HG03457 (cell line): ENCODE measurements at regions not wholly inside any gene's neighbourhood (a gene's known extent, or its start where the extent isn't known, plus 50 kb on each side); places are given as distances from the start of the nearest gene placed in this dataset.

ENCODE experiments used
- ATAC-seq: cut with Tn5 transposase; IDR thresholded peaks from one replicate; pipeline ENCODE4 v1.9.1; 2021; ENCODE audit warnings: moderate number of reproducible peaks; ENCODE audit not compliant: unreplicated experiment

DNA sequence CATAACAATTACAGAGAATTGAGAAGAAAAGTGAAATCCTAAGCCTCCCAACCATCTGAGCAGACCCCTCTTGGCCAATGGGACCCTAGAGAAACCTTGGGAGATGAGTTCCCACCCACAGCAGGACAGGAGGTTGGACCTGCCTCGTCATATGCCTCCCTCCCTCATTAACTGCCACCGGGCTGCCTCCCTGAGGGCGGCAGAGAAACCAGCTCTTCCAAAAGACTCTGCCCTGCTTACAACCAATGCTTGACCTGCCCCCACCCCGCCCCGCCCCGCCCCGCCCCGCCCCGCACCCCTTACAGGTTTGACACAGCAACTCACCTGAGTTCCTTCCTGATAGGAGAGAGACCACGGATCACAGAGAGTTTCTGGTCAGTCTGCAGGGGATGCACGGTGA lies 86.1 kb downstream of the ADRA2C start:
- no peak for ATAC-seq

- ATAC-seq = no peak
Measured at GRCh38 chr4:3852711-3853110, 86.5 kb downstream of the ADRA2C start.

GRCh38 chr4:3853388-3854035 lies 87.3 kb downstream of the ADRA2C start:
- ATAC-seq = no peak

DNA sequence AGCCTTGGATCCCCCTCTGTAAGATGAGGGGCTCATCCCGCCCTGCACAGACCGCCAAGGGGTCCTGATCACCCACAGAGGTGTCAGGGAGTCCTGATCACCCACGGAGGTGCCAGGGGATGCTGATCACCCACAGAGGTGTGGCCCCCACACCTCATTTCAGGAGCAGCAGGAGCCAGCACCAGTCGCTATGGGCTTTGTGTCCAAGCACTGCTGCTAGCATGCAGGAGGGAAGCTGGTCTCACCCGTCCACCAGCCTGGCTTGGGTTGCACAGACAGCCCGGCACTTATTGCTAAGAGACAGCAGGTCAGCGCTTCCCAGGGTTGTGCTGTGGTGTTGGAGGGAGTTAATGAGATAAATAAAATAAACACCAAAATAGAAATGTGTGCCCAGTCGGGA lies 88.5 kb downstream of the ADRA2C start:
- no peak for ATAC-seq

DNA sequence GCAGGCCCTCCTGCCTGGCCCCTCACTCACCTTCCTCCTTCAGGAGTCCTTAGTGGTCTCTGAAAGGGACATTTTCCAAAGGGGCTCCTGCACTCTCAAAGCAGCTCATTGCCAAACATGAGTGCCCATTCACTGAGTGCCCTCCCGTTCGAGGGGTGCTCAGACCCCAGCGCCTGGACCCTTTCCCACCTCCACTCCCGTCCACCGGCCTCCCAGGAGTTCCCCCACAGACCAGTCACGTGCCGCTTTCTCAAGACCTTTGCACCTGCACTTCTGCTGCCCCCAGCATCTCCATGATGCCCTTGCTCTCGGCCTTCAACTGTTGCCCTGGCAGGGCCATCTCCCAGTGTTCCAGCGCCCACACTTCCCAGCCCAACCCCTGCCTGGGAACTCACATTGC lies 89.5 kb downstream of the ADRA2C start:
- no peak for ATAC-seq

DNA sequence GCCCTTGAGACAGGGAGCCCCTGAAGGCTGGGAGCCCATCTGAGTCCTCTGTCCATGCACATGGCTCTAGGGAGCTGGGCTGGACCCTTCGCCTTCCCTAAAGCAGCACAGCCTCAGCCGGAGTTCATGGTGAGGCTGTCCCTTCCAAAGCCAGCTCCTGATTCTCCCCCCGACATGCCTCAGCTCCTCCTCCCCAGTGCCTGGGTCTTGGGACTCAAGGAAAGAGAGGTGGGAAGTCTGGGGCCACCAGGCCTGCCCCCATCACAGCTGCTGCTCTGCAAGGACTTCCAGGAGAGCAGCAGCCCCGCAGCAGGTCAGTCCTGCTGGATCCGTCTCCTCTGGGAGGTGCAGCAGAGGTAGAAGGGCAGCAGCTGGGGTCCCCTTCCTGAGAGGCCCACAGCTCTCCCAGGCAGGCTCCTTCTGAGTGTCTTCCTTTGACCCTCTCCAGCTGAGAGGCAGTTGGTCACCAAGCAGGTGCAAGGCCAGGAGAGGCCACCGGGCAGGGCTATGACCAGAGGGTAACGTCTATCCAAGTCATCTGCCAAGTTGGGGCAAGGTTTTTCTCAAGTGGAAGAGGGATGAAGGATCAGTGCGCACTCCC lies 90.5 kb downstream of the ADRA2C start:
- ATAC-seq = no peak

GRCh38 chr4:3857269-3857926 lies 91.2 kb downstream of the ADRA2C start:
- no peak for ATAC-seq

GRCh38 chr4:3858046-3858730 lies 92.0 kb downstream of the ADRA2C start:
- no peak for ATAC-seq

- ATAC-seq = no peak
Measured at GRCh38 chr4:3858765-3859388, 92.7 kb downstream of the ADRA2C start.

DNA sequence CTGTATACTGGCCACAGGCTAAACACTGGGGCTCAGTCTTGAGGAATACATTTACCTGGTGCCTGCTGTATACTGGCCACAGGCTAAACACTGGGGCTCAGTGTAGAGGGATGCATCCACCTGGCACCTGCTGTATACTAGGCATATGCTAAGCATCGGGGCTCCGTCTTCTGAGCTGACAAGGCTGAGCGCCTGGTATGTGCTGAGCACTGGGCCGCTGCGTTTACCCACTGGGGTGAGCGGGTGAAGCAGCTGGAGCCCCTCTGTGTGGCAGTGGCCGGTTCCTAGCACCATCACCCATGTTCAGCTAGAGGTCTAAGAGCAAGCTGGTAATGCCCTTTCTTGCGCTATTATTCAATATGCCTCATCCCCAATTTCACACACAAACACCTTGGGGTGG lies 93.4 kb downstream of the ADRA2C start:
- no peak for ATAC-seq

DNA sequence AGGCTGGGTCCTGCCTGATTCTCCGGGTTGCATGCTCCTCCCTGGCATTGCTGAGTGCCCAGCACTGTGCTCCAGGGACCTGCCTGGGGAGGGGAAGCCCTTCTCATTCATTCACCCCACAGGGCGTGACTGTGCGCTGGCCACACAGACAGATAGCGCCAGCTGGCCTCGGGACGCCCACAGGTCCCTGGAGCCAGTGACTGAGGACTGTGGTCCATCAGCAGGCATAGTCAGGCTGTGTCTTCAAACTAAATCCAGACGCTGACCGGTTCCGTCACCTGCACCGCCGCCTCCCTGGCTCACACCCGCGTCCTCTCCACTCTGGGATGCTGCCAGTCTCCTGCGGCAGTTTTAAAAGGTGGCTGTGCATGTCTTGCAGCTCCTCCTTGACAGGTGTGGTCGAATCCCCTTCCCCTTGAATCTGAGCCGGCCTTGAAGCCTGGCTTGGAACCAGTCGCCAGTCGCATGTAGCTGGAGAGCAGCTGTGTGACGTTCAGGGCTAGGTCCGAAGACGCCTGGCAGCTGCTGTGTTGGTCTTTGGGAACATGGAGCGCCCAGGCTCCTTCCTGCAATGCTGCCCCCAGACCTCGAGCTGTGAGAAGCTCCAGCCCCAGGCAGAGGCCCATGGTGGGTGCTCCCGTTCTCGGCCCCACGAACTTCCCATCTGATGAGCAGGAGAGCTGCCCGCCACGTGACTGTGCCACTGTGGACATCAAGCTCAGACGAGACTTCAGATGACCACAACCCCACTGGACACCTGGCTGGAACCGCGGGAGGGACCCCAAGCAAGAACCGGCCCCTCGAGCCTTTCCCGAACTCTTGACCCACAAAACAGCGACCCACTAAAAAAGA lies 94.1 kb downstream of the ADRA2C start:
- no peak for ATAC-seq

- ATAC-seq = no peak
Measured at GRCh38 chr4:3860913-3861636, 94.9 kb downstream of the ADRA2C start.

- ATAC-seq = no peak
Measured at GRCh38 chr4:3861720-3862639, 95.8 kb downstream of the ADRA2C start.

- no peak for ATAC-seq
Measured at GRCh38 chr4:3862640-3863420, 96.6 kb downstream of the ADRA2C start.

- no peak for ATAC-seq
Measured at GRCh38 chr4:3863841-3864741, 97.9 kb downstream of the ADRA2C start.

DNA sequence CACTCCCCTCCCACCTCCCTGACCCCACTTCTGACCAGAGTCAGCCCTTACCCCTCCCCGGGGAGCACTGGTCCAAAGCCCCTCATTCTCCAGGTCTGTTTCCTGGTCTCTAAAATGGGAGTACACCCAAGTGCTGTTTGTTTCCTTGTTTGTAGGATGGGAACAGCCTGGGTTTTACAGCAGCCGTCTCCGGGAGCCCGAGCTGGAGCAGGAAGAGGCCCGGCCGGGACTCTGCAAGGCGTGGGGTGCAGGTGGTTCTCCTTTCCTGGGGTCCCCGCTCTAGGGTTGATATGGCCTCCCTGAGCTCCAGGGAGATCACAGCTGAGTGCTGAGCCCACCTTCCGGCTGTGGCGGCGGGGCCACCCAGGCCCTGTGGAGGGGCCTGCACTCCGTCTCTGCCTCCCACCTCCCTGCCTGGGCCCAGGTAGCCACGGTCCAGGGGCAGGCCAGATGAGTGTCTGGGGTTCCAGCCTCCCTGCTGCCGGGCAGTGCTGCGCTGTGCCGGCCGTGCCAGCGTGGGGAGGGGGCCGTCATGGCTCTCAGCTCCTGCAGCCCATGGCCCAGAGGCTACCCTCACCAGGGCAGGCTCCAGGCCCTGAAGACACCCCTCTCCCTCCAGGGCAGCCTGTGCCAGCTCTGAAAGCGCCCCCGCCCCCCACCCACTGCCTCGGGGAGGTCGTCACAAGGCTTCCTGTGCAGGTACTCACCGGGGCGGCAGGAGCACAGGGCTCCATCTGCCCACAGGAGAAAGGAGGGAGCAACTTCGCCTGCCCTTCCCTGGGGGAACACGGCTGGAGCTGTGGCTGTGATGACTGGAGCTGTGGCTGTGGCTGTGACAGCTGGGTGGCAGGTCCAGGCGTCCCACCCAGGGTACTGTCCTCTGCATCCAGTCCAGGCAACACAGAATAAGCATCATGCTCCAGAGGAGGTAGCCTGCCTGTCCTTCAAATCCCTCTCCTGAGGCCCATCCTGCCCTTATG lies 98.8 kb downstream of the ADRA2C start:
- no peak for ATAC-seq
